GM04503 (cell line): ENCODE measurements at regions not wholly inside any gene's neighbourhood (a gene's known extent, or its start where the extent isn't known, plus 50 kb on each side); places are given as distances from the start of the nearest gene placed in this dataset.
"Not testable (repeated sequence)": the region's sequence is repeated elsewhere in the genome, so short reads cannot be mapped to it uniquely, and the experiment has no call there.

Experiments
- DNase-seq: peaks from one replicate; pipeline ENCODE4 v3.0.0-alpha.2; 2012; ENCODE audit warnings: low read depth

DNA sequence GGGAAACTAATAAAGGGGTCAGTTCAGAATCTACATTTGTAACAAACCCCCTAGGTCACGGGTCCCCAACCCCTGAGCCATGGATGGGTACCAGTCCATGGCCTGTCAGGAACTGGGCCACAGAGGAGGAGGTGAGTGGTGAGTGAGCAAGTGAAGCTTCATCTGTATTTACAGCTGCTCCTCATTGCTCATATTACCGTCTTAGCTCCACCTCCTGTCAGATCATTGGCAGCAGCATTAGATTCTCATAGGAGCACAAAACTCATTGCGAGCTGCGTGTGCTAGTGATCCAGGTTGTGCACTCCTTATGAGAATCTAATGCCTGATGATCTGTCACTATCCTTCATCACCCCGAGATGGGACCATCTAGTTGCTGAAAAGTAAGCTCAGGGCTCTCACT lies 88.4 kb upstream of the MPP7 start:
- DNase-seq, result no peak

DNA sequence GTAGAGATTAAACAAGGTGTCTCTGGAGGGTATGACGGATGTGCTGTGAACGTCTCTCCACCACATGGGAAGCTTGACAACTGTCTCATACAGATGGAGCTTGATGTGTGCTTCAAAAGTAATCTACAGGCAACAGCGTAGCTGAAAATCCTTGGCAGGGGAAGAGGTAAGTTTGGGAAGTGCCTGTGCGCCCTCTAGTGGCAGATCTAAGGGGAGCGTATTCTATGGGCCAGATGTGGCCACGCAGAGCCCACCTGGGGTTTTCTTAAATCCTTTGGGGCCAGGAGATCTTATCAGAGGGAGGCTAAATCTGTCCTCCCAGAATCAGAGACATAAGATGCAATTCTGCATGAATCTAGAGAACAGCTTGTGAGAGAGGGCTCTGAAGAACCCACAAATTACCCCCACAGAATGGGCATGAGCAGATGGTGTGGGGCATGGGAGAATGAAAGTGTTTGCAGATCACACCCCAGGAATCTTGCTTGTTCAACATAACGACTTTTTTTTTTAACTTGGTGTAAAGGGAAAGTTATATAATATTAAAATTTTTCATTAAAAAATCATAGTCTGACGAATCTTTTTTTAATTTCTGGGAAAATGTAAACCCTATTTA lies 91.2 kb upstream of the MPP7 start:
- peak; percentile 8 for DNase-seq

DNA sequence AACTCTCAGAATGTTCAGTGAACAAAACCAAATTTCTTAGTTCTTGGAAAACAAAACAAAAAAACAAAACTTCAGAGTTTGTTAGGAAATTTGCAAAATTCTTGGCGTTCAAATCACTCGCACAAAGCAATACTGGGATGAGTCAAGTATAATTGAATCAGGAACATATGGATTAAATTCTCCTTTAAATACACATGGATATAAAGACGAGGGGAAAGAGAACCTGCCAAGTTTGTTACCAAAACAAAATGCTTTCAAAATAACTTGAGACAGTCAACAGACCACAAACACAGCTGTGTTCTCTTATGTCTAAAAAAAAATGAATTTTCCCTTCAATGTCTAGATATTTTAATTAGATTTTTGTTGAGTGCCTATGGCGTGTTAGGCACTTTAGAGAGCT lies 93.5 kb upstream of the MPP7 start:
- DNase-seq, result no peak

DNA sequence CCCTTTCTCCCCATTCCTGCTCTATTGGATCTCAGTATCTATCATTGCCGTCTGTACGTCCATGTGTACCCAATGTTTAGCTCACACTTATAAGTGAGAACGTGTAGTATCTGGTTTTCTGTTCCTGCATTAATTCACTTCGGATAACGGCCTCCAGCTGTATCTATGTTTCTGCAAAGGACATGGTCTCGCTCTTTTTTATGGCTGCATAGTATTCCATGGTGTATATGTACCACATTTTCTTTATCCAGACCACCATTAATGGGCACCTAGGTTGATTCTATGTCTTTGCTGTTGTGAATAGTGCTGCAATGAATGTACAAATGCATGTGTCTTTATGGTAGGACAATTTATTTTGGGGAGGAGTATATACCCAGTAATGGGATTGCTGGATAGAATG lies 94.4 kb upstream of the MPP7 start:
- DNase-seq, result no peak

DNA sequence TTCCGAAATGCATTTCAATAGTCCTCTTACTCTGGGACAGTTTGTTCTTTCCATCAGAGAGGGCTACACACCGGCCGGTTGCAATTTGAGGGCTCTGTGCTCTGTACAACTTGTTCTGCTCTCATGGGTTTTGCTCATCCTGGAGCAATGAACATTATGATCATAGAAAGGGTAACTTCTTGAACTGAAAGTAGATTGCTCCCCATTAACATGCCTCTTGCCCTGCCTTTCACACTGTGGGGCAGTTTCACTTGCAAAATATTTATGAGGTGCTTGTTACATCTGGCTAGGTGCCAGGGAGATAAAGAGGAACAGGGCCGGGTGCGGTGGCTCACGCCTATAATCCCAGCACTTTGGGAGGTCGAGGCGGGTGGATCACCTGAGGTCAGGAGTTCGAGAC lies 97.3 kb upstream of the MPP7 start:
- DNase-seq, result no peak

DNA sequence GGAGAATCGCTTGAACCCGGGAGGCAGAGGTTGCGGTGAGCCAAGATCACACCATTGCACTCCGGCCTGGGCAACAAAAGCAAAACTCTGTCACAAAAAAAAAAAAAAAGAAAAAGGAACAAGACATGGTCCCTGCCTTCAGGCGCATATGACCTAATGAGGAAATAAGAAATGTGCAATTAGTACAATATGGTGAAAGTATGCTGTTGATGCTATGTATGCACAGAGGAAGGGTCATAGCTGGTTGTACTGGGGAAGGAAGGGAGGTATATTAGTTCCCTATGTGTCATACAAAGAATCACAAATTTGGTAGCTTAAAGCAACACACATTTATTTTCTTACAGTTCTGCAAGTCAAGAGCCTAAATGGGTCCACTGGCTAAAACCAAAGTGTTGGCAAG lies 97.8 kb upstream of the MPP7 start:
- no peak for DNase-seq

DNA sequence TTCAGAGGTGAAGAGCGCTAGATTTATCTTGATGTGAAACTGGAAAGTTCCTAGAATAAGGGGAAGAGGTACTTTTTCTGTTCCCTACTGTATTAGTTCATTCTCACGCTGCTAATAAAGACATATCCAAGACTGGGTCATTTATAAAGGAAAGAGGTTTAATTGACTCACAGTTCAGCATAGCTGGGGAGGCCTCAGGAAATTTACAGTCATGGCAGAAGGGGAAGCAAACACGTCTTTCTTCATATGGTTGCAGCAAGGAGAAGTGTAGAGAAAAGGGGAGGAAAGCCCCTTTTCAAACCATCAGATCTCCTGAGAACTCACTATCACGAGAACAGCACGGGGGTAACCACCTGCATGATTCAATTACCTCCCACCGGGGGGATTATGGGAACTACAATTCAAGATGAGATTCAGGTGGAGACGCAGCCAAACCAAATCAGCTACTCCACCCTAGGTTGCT lies 99.8 kb upstream of the MPP7 start:
- not testable (repeated sequence) for DNase-seq

DNA sequence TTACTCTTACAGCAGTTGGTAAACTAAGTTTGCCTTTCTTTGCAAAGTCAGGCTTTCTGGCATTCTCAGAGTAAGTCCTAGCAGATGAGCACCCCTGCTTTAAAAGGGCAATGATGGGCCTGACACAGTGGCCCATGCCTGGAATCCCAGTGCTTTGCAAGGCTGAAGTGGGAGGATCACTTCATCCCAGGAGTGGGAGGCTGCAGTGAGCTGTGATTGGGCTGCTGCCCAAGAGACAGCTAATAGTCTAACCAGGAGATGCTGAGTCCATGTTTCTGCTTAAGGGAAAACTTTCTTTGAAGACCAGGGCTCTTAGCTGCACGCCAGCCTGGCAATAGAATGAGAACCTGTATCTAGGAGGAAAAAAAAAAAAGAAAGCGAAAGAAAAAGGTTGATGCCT lies 100.2 kb upstream of the MPP7 start:
- DNase-seq, result no peak

DNA sequence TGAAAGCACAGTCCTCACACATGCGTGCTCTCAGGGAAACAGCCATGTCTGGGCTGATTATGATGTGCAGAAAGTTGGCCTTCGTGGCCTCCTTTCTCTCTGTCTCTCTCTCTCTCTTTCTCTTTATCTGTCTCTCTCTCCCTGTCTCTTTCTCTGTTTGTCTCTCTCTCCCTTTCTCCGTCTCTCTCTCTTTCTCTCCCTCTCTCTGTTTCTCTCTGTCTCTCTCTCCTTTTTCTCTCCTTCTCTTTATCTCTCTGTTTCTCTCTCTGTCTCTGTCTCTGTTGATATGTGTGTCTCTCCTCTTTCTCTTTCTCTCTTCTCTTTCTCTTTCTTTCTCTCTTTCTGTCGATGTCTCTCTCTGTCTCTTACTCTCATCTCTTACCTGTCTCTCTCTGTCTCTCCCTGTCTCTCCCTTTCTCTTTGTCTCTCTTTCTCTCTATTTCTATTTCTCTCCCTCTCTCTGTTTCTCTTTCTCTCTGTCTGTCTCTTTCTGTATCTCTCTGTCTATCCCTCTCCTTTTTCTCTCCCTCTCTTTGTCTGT lies 105.4 kb upstream of the MPP7 start:
- DNase-seq, result no peak

DNA sequence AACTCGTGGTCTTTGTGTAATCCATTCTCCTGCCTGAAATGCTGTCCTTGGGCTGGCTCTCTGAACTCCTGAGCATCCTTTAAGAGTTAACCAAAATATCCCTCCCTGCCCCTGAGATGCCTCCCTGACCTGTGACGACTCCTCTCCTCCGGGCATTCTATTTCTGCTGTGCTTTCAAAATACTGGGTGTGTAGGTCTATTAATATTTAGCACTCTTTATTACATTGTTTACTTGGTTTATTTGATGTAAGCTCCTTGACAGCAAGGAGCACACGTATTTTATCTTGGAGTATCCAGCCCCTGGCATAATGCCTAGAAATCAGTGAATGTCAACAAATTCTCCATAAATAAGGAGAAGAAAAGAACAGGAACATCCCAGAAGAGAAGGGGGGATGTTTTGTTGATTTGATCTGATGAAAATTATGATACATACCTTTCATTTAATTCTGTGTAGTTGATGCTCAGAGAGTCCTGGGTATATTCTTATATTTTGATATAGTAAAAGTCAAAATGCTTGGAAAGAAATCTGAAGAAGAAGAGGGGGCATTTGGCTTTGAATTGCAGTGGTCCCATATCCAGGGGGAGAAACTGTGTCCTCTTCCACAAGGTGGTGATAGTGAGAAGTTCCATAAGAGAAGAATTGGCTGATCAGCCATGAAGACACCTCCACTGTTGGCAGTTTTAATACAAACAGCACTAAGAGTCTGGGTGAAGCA lies 107.7 kb upstream of the MPP7 start:
- no peak for DNase-seq

DNA sequence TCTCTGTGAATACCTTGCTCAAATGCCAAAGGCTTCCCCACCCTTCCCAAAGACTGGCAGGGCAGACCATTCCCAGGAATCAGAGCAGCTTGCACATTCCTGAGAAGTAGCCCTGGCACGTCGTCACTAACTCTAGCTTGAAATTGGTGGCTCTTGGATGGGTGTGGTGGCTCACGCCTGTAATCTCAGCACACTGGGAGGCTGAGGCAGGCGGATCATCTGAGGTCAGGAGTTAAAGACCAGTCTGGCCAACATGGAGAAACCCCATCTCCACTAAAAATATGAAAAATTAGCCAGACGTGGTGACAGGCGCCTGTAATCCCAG lies 108.2 kb upstream of the MPP7 start:
- no peak for DNase-seq

DNA sequence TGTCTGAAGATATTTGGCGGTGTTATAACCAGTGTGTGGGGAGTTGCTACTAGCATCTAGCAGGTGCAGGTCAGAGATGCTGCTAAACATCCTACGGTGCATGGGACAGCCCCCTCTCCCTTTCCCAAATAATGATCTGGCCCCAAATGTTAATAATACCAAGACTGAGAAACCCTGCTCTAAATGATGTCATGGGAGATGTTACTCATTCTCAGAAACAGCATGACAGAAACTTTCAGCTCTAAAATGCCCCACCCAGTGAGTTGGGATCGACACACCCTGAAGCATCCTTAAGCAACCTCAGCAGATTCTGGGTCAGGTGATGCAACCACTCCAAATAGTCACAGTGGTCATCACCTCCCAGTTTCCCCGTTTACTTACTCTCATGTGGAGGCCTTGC lies 108.8 kb upstream of the MPP7 start:
- DNase-seq, result no peak

DNA sequence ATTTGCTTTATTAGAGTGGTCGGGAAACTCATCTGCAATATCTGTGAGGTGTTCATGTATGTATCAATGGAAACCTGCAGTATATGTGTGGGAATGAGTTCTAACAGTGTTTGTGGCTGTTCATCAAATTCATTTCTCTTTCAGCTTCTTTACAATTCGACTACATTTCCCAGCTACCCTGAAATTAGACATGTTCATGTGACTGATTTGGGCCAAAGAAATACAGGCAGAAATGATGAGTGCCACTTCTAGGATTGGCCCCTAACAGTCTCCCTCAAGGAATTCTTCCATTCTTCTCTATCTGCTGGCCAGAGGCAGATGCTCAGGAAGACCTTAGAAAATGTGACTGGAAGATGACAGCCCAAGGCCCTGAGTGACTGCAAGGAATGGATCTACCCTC lies 114.8 kb upstream of the WAC start:
- no peak for DNase-seq

DNA sequence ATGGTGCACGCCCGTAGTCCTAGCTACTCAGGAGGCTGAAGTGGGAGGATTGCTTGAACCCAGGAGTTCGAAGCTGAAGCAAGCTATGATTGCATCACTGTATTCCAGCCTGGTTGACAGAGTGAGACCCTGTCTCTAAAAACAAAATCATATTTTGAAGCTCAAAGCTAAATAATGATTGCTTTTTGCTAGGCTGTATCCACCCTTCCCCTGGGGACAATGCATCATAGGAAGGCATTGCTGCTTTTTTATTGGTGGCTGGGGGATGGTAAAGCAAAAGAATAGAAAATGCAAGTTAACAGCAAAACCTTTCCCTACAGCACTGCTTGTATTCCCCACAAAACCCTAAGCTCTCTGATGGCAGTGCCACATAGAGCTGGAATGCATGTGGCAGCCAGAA lies 107.5 kb upstream of the WAC start:
- DNase-seq, result no peak

DNA sequence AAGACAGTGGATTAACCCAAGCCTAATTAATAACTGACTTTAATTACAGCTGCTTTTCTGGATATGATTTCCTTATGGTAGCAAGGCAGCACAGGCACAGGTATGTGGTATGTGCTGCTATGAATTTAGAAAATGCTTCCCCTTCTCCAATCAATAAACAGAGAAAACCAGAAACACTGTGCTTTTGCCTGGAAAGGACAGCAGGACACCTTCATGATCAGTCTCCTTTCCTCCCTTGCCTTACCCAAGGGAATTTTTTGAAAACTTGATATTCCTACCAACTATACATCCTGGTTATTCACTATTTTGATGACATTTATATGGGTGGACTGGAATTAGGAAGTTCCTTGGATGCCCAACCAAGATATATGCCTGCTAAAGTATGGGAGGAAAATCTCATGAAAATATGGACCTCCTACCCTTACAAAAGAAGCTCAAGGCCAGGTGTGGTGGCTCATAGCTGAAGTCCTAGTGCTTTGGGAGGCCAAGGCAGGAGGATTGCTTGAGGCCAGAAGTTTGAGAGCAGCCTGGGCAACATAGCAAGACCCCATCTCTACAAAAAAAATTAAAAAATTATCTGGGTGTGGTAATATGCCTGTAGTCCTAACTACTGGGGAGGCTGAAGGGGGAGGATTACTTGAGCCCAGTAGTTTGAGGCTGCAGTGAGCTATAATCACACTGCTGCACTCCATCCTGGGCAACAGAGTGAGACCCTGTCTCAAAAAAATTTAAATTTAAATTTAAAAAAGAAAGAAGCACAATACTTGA lies 106.3 kb upstream of the WAC start:
- DNase-seq, result no peak

DNA sequence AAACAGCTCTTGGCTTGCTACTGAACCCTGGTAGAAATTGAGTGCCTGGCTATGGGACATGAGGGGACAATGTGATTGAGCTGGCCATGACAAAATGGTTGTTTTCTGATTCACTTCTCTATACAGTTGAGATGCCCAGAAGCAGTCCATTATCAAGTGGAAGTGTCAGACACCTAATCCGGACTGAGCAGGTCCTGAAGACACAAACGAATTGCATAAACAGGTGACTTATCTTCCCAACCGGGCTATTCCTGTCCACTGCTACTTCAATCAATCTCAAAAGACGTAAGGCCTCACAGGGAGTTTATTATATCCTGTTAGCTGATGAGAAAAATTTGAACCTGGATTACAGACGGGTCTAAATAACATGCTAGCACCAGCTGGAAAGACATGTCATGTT lies 105.5 kb upstream of the WAC start:
- no peak for DNase-seq

DNA sequence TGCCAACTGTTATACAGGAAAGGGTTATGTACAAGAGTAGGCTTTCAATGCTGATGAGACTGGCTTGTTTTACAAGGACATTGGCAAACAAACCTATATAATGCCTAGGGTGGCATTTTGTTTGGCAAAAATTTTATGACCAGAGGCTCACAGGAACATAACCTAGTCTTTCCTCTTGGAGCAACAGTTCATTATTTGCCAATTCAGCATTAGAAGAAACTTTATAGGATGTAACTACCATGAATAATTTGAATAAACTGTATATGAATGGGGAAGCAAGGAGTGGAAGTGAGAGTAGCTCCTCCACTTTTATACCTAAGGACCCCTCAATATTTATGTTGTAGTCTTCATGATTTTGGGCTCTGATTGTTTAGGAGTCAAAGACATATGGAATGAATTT lies 103.9 kb upstream of the WAC start:
- DNase-seq, result no peak

DNA sequence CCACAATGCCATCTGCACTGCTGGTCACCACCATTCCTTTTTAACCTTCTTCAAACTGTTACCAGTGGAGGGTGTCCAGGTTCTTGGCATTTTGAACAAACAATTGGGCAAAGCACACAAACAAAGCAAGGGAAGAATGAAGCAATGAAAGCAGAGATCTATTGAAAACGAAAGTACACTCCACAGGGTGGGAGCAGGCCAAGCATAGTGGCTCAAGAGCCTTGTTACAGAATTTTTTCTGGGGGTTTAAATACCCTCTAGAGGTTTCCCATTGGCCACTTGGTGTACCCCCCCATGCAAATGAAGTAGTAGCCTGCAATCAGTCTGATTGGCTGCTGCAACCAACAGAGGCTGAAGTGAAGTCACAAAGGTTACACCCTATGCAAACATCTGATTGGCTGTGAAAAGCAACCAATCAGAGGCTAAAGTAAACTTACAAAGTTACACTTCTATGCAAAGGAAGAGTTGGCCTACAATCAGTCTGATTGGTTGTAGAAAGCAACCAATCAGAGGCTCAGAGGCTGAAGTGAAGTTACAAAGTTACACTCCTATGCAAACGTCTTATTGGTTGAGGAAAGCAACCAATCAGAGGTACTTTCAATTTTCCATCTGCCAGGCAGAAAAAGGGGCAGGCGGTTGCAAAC lies 103.2 kb upstream of the WAC start:
- peak; percentile 2 for DNase-seq

DNA sequence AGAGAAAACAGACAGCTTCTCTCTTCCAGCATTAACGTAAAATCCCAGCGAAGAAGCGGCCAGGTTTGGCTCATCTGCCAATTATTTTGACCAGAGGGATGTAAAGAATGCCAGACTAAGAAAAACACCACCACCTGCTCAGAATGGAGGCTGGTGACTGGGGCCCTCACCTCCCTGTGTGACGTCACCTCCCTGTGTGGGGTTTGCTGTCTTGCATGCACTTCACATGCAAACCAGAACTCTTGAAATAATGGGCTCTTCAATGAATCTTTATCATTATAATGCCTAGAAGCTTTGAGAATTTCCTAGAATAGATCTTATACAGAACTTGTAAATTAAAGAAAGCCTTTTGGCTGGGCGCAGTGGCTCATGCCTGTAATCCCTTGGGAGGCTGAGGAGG lies 101.8 kb upstream of the WAC start:
- no peak for DNase-seq

DNA sequence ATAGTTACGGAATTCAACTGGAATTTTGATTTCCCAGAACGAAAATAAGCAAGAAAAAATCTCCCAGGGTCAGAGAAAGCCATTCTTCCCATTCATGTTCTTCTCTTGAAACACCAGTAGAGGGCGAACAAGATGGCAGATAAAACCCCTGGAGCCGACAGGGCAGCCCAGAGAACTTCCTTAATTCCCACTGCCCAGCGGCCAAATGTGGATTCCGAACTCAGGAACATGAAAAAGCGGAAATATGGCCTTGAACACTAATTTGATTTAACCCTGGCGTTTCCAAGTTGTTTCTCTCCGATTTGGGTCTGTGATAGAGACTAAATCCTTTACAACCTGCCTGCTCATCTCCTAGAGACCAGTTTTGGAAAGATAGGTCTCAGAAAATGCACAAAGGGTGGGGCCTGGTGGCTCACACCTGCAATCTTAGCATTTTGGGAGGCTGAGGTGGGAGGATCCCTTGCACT lies 100.7 kb upstream of the WAC start:
- DNase-seq, result peak; percentile 34

DNA sequence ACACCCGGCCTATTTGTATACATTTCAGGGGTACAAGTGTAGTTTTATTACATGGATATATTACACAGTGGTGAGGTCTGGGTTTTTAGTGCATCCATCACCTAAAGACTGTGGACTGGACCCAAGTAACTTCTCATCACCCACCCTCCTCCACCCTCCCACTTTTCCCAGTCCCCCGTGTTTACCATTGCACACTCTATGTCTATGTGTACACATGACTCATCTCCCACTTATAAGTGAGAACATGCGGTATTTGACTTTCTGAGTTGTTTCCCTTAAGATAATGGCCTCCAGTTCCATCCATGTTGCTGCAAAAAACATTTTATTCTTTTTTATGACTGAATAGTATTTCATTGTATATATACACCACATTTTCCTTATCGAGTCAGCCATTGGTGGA lies 98.9 kb upstream of the WAC start:
- DNase-seq, result no peak

DNA sequence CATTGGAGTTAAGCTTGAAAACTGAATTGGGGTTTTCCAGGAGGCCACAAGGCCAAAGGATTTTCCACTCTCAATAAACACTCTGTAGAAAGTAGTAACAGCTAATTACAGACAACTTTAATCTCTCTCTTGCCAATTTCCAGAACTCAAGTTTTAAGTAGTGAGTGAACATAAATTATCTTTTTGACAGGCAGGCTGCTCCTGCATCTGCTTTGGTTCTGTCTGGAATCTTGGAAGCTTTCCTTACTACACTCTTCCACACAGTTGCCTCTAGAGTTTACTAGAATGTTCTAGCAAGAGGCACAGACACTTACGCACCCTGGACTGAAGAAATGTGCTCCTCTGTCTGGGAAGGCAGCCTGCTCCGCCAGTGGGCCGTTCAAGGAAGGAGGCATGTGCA lies 90.5 kb upstream of the WAC start:
- DNase-seq, result no peak

DNA sequence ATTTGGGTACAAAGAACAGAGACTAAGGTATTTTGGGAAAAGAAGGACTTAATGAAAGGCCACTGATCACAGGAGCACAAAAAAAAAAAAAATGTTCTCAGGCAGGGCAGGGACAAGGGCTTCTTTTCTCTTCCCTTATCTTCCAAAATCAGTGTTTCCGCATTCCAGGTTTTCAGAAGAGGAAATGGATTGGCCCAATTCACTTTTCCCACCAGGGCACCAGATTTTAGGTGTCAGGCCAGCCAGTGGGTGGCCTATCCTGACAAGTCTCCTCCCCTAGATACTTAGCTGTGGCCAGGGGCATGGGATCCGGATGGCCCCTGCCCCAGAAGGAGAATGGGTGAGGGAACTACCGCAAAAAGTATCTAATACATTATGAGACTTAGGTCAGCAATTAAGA lies 88.9 kb upstream of the WAC start:
- no peak for DNase-seq
